GM23248 (cell line): ENCODE measurements at regions not wholly inside any gene's neighbourhood (a gene's known extent, or its start where the extent isn't known, plus 50 kb on each side); places are given as distances from the start of the nearest gene placed in this dataset.

Experiments
- DNase-seq: peaks from one replicate; pipeline ENCODE4 v3.0.0-alpha.2; 2015
- H2AFZ ChIP-seq: fragments of 200-600 bp; sonication (generic); 2 replicates; pipeline ENCODE4 v1.6.1; 2016; ENCODE audit warnings: antibody characterized with exemption
- H3F3A ChIP-seq: fragments of 200-600 bp; sonication (generic); 2 replicates; pipeline ENCODE4 v1.6.1; 2016; ENCODE audit warnings: mild to moderate bottlenecking, antibody characterized with exemption, mixed run types; ENCODE audit not compliant: insufficient read depth
- H3K27ac ChIP-seq: fragments of 200-600 bp; sonication (generic); 2 replicates; pipeline ENCODE4 v1.5.1; 2016; ENCODE audit warnings: mild to moderate bottlenecking
- H3K27me3 ChIP-seq: fragments of 200-600 bp; sonication (generic); replicated peaks from 2 replicates; pipeline ENCODE4 v1.6.1; 2016; ENCODE audit warnings: mild to moderate bottlenecking; ENCODE audit not compliant: insufficient read depth
- H3K36me3 ChIP-seq: fragments of 200-600 bp; sonication (generic); 2 replicates; pipeline ENCODE4 v1.6.1; 2016; ENCODE audit warnings: low read depth, mild to moderate bottlenecking
- H3K4me1 ChIP-seq: fragments of 200-600 bp; sonication (generic); 2 replicates; pipeline ENCODE4 v1.6.1; 2016; ENCODE audit warnings: mild to moderate bottlenecking; ENCODE audit not compliant: insufficient read depth
- H3K4me2 ChIP-seq: fragments of 200-600 bp; sonication (generic); one replicate; pipeline ENCODE4 v1.6.1; 2016; ENCODE audit warnings: mild to moderate bottlenecking; ENCODE audit not compliant: unreplicated experiment
- H3K4me3 ChIP-seq: fragments of 200-600 bp; sonication (generic); 2 replicates; pipeline ENCODE4 v1.5.1; 2016; ENCODE audit warnings: mild to moderate bottlenecking
- H3K79me2 ChIP-seq: fragments of 200-600 bp; sonication (generic); 2 replicates; pipeline ENCODE4 v1.6.1; 2016; ENCODE audit warnings: mild to moderate bottlenecking; ENCODE audit not compliant: insufficient read depth
- H3K9ac ChIP-seq: fragments of 200-600 bp; sonication (generic); 2 replicates; pipeline ENCODE4 v1.6.1; 2016; ENCODE audit warnings: mild to moderate bottlenecking
- H3K9me2 ChIP-seq: fragments of 200-600 bp; sonication (generic); 2 replicates; pipeline ENCODE4 v1.6.1; 2016; ENCODE audit warnings: mixed run types, mild to moderate bottlenecking, moderate library complexity; ENCODE audit not compliant: insufficient read depth
- H3K9me3 ChIP-seq: fragments of 200-600 bp; sonication (generic); one replicate; pipeline ENCODE4 v1.6.1; 2017; ENCODE audit warnings: low read depth
- H4K20me1 ChIP-seq: fragments of 200-600 bp; sonication (generic); 2 replicates; pipeline ENCODE4 v1.6.0; 2016; ENCODE audit not compliant: insufficient read depth
- EZH2 ChIP-seq: fragments of 200-600 bp; sonication (generic); IDR thresholded peaks from 2 replicates; pipeline ENCODE4 v1.6.1; 2018; ENCODE audit warnings: antibody characterized with exemption, mild to moderate bottlenecking; ENCODE audit not compliant: insufficient read depth, poor library complexity, severe bottlenecking
- EZH2phosphoT487 ChIP-seq: fragments of 200-600 bp; sonication (generic); IDR thresholded peaks from 2 replicates; pipeline ENCODE4 v1.6.1; 2018; ENCODE audit warnings: antibody characterized with exemption, moderate library complexity, mild to moderate bottlenecking, low read depth; ENCODE audit not compliant: insufficient read depth
- WGBS, 2 experiments: methylation state at CpG; one replicate each; pipeline ENCODE4 v1.1.6; 2015 to 2017; ENCODE audit warnings: low lambda C conversion rate in 2 of 2, low coverage in 1 of 2; ENCODE audit errors: missing lambda C conversion rate in 2 of 2; 5-methylcytosine and 5-hydroxymethylcytosine counted together
- in situ Hi-C: fragments of 300-500 bp; cut with MboI; formaldehyde crosslinking; loops from 2 replicates; pipeline ENCODE4 v1.15.0; 2020

GRCh38 chr16:79347277-79347676, 253.3 kb downstream of the MAF start:
- Histone ChIP-seq H3K4me2 (no peak overlapping the region), H3K4me3 (no peak overlapping the region), H3K9me3 (no peaks in the 10 kb centered on the region), H3K9ac (no peak overlapping the region), H3K4me1 (no peaks in the 10 kb centered on the region), H3K36me3 (no peaks in the 10 kb centered on the region), H2AFZ (no peak overlapping the region), H3K27me3 (no peaks in the 10 kb centered on the region), H3K27ac (no peak overlapping the region), H3K9me2 (no peaks in the 10 kb centered on the region), H3F3A (no peaks in the 10 kb centered on the region), H3K79me2 (no peaks in the 10 kb centered on the region), H4K20me1 (no peaks in the 10 kb centered on the region)
- TF ChIP-seq EZH2phosphoT487 (no peak), EZH2 (no peak)
- 73 to 76% methylated on average over 19 of the region's 19 CpGs for WGBS, 2 experiments
- no peak for DNase-seq
- in situ Hi-C loops: no loop called here

GRCh38 chr16:79339863-79340262, 260.7 kb downstream of the MAF start:
- Histone ChIP-seq H3K27me3 (no peaks in the 10 kb centered on the region), H3K4me3 (no peak overlapping the region), H3K27ac (no peak overlapping the region), H3K4me1 (no peaks in the 10 kb centered on the region), H3K79me2 (no peaks in the 10 kb centered on the region), H3F3A (no peaks in the 10 kb centered on the region), H3K9me3 (no peaks in the 10 kb centered on the region), H3K4me2 (no peak overlapping the region), H2AFZ (no peak overlapping the region), H4K20me1 (no peaks in the 10 kb centered on the region), H3K9me2 (no peaks in the 10 kb centered on the region), H3K36me3 (no peaks in the 10 kb centered on the region), H3K9ac (no peak overlapping the region)
- in situ Hi-C loops: no loop called here
- DNase-seq: no peak
- no peak for TF ChIP-seq EZH2phosphoT487
- no peak for TF ChIP-seq EZH2
- WGBS, 2 experiments: 51 to 56% methylated on average over 7 of the region's 7 CpGs

- no peak overlapping the region for H3K4me2 ChIP-seq
- H3K9ac ChIP-seq: no peak overlapping the region
- WGBS, 2 experiments: 44 to 60% methylated on average over 7 of the region's 7 CpGs
- no peaks in the 10 kb centered on the region for H3K36me3 ChIP-seq
- TF ChIP-seq EZH2: no peak
- no peak for TF ChIP-seq EZH2phosphoT487
- H4K20me1 ChIP-seq: no peaks in the 10 kb centered on the region
- no peaks in the 10 kb centered on the region for H3F3A ChIP-seq
- no peaks in the 10 kb centered on the region for H3K79me2 ChIP-seq
- in situ Hi-C loops: no loop called here
- no peak for DNase-seq
- no peaks in the 10 kb centered on the region for H3K4me1 ChIP-seq
- H3K9me3 ChIP-seq: no peaks in the 10 kb centered on the region
- H2AFZ ChIP-seq: no peak overlapping the region
- H3K27me3 ChIP-seq: no peaks in the 10 kb centered on the region
- no peaks in the 10 kb centered on the region for H3K9me2 ChIP-seq
- H3K4me3 ChIP-seq: no peak overlapping the region
- H3K27ac ChIP-seq: no peak overlapping the region
Observed at GRCh38 chr16:79337906-79338305, 262.6 kb downstream of the MAF start.

GRCh38 chr16:79336437-79337229, 263.9 kb downstream of the MAF start:
- H3K9me3 ChIP-seq: no peaks in the 10 kb centered on the region
- H3K4me1 ChIP-seq: no peaks in the 10 kb centered on the region
- in situ Hi-C loops: no loop called here
- H3F3A ChIP-seq: no peaks in the 10 kb centered on the region
- H3K79me2 ChIP-seq: no peaks in the 10 kb centered on the region
- H3K27ac ChIP-seq: no peak overlapping the region
- no peak overlapping the region for H3K9ac ChIP-seq
- H4K20me1 ChIP-seq: no peaks in the 10 kb centered on the region
- no peak for DNase-seq
- no peak overlapping the region for H2AFZ ChIP-seq
- no peaks in the 10 kb centered on the region for H3K27me3 ChIP-seq
- no peaks in the 10 kb centered on the region for H3K9me2 ChIP-seq
- H3K36me3 ChIP-seq: no peaks in the 10 kb centered on the region
- TF ChIP-seq EZH2: no peak
- no peak for TF ChIP-seq EZH2phosphoT487
- H3K4me2 ChIP-seq: no peak overlapping the region
- no peak overlapping the region for H3K4me3 ChIP-seq
- 2 to 4% methylated on average over 6 of the region's 6 CpGs for WGBS, 2 experiments
